ENCODE measurements at regions not wholly inside any gene's neighbourhood (a gene's known extent, or its start where the extent isn't known, plus 50 kb on each side); places are given as distances from the start of the nearest gene placed in this dataset.

DNA sequence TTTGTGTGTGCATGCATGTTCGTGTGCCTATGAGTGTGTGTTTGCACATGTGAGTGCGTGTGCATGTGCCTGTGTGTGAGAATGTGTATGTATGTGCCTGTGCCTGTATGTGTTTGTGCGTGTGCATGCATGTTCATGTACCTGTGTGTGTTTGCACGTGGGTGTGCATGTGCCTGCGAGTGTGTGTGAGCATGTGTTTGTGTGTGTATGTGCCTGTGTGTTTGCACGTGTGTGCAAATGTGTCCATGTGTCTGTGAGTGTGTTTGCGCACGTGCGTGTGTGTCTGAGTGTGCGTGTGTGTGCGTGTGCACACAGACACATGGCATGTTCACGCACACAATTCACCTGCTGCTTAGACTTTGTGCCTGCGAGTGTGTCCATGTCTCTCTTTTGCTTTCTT, 853.5 kb upstream of the SALL3 start:
- in situ Hi-C loops (cut with HindIII; ENCODE audit: low pct_unique_long_range_greater_than_20kb, low sequenced_read_pairs), result no loop called here
- TF ChIP-seq JUND (IDR thresholded peaks at IDR 0.05; ENCODE audit: low read depth), result no peak
- DNase-seq (ENCODE audit: low read depth in 1 of 2, low spot score in 1 of 2), result no peak

DNA sequence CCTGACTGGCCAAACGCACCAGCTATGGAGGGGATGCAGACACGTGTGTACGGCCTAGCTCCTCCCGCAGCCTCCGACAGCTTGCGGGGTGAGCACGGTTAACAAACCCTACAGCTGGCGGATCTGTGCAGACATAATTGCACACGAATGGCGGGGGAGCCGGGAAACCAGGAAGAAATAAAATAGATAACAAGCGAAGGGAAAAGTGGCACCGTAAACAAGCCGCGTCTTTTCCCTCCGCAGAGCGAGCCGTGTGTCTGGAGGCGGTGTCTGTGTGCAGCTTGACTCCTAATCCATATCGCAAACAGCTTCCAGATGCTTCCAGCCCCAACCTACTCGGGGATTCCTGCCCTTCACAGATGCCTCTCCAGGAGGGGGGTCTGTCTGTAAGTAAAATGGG, 853.1 kb upstream of the SALL3 start:
- in situ Hi-C loops (cut with HindIII; ENCODE audit: low pct_unique_long_range_greater_than_20kb, low sequenced_read_pairs), result no loop called here
- no peak for TF ChIP-seq JUND (IDR thresholded peaks at IDR 0.05; ENCODE audit: low read depth)
- no peak for DNase-seq (ENCODE audit: low read depth in 1 of 2, low spot score in 1 of 2)

DNA sequence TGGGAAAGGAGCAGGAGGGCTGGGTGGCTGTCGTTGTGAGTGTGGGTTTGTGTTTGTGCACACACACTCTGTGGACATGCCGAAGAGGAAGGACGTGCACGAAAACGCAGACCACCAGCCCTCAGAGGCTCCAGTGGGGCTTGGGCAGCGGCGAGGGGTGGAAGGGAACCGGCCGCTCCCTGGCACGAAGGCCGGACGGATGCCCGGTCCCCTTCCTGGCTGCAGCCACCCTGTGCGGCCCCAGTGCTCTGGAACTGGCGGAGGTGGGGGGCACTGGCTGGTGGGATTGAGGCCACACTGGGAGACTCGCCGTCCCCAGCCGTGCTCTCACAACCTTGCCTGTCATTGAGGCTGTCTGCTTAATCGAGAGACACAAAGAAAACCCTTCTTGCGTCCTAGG, 852.6 kb upstream of the SALL3 start:
- no peak for DNase-seq (ENCODE audit: low read depth in 1 of 2, low spot score in 1 of 2)
- no peak for TF ChIP-seq JUND (IDR thresholded peaks at IDR 0.05; ENCODE audit: low read depth)
- in situ Hi-C loops (cut with HindIII; ENCODE audit: low pct_unique_long_range_greater_than_20kb, low sequenced_read_pairs), result no loop called here

DNA sequence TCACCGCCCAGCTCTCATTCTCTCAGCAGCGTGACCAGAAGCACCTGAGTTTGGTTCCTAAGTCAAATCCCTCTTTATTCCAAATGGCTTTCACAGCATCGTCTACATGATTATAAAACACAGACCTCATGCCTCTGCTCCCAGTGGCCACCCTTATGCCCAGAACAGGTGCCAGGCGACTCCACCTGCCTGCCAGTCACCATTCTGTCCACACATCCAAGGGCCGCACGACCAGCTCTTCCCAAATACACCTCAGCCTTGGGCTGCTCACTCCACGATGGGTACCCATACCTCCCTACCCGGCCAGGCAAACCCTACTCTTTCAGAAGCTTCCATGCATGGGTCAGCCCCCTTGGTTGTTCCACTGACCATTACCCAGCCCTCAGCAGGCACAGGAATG, 851.6 kb upstream of the SALL3 start:
- no peak for TF ChIP-seq JUND (IDR thresholded peaks at IDR 0.05; ENCODE audit: low read depth)
- in situ Hi-C loops (cut with HindIII; ENCODE audit: low pct_unique_long_range_greater_than_20kb, low sequenced_read_pairs), result no loop called here
- DNase-seq (ENCODE audit: low read depth in 1 of 2, low spot score in 1 of 2), result no peak

DNA sequence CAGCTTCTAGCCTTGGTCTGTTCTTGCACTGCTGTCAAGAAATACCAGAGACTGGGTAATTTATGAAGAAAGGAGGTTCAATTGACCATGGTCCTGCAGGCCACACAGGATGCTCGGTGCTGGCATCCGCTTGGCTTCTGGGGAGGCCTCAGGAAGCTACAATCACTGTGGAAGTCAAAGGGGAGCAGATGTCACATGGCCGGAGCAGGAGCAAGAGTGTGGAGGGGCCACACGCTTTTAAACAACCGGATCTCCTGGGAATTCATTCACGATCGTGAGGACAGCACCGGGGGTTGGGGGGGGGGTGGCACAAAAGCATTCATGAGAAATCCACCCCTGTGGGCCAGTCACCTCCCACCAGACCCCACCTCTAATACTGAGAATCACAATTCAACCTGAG, 850.4 kb upstream of the SALL3 start:
- no peak for TF ChIP-seq JUND (IDR thresholded peaks at IDR 0.05; ENCODE audit: low read depth)
- in situ Hi-C loops (cut with HindIII; ENCODE audit: low pct_unique_long_range_greater_than_20kb, low sequenced_read_pairs), result no loop called here
- no peak for DNase-seq (ENCODE audit: low read depth in 1 of 2, low spot score in 1 of 2)

DNA sequence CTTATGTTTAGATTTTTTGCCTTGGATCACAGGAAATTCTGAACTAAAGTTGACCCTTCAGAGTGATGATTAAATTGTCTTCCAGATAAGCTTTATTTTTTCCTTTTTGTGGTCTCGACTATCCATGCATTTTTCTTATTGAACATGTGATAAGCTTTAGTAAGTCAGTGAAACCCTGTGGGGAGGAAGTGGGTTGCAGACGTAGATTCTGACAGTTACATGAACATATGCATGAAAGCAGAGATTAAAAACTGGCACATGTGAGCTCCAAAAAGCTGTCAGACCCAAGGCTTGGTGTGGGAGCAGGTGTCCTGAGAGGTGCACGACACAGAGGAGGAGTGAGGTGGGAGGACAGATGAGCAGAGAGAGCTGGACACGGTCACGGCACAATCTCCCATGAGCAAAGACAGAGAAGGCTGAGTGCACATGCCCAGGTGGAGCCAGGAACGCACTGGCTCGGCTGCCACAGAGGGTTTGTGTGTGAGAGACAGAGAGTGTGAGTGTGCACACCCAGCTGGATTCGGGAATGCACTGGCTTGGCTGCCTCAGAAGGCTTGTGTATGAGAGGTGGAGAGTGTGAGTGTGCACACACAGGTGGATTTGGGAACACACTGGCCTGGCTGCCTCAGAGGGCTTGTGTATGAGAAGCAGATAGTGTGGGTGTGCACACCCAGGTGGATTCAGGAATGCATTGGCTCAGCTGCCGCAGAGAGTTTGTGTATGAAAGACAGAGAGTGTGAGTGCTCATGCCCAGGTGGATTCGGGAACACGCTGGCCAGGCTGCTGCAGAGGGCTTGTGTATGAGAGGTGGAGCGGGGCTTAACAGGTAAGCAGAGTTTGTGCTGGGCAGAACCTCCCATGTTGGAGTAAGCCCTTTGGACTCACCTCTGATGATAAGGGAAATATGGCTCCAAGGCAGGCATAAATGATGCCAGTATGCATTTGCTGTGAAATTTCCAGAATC, 849.1 kb upstream of the SALL3 start:
- no peak for TF ChIP-seq JUND (IDR thresholded peaks at IDR 0.05; ENCODE audit: low read depth)
- in situ Hi-C loops (cut with HindIII; ENCODE audit: low pct_unique_long_range_greater_than_20kb, low sequenced_read_pairs), result no loop called here
- DNase-seq (ENCODE audit: low read depth in 1 of 2, low spot score in 1 of 2), result no peak

DNA sequence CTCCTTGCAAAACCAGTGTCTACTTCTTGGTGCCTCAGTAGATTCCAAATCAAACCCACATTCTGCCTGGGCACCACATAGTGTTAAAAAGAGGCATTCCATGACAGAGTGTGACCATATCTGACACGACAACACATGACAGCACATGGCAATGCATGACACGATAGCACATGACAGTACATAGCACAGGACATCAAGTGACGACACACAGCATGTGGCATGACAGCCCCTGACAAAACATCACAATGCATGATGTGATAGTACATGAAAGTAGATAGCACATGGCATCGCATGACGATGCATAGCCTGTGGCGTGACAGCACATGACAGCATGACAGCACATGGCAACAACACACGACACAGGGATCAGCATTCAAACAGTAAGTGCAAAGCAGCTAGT, 845.9 kb upstream of the SALL3 start:
- in situ Hi-C loops (cut with HindIII; ENCODE audit: low pct_unique_long_range_greater_than_20kb, low sequenced_read_pairs), result no loop called here
- DNase-seq (ENCODE audit: low read depth in 1 of 2, low spot score in 1 of 2), result no peak
- TF ChIP-seq JUND (IDR thresholded peaks at IDR 0.05; ENCODE audit: low read depth), result no peak

DNA sequence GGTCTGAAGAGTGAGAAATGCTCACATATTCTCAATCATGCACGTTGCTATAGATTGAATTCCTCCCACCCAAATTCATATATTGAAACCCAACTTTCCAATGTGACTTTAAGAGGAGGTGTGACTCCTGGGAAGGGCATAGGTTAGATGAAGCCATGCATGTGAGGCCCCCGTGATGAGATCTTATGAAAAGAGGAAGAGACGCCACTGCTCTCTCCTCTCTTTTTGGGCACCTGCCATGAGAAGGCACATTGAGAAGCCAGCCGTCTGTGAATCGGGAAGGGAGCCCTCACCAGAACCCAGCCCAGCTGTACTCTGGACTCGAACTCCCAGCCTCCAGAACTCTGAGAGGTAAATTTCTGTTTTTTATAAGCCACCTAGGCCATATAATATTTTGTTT, 842.6 kb upstream of the SALL3 start:
- DNase-seq (ENCODE audit: low read depth in 1 of 2, low spot score in 1 of 2), result no peak
- TF ChIP-seq JUND (IDR thresholded peaks at IDR 0.05; ENCODE audit: low read depth), result no peak
- in situ Hi-C loops (cut with HindIII; ENCODE audit: low pct_unique_long_range_greater_than_20kb, low sequenced_read_pairs), result no loop called here

DNA sequence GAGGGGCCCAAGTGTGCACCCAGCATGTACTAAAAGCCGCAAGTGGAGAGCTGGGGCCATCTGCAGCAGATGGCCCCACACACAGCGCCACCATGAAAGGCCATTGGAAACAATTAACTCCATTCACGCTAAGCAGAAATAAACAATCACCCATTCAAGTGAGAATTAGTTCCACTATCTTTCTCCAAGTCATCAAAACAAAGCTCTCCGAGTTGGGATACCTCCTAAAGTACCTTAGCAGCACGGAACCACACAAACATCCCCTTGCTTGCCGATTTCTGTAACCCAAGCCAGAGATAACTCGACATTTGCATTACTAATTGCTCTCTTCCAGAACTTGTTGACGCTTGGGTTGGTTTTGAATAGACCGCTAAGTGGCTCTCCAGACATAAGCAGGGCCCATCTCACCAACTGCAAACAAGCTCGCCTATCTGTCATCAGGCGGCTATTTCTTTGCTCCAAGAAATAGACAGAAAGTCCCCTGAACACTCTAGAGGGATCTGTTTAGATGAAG, 840.6 kb upstream of the SALL3 start:
- in situ Hi-C loops (cut with HindIII; ENCODE audit: low pct_unique_long_range_greater_than_20kb, low sequenced_read_pairs), result no loop called here
- no peak for DNase-seq (ENCODE audit: low read depth in 1 of 2, low spot score in 1 of 2)
- no peak for TF ChIP-seq JUND (IDR thresholded peaks at IDR 0.05; ENCODE audit: low read depth)

DNA sequence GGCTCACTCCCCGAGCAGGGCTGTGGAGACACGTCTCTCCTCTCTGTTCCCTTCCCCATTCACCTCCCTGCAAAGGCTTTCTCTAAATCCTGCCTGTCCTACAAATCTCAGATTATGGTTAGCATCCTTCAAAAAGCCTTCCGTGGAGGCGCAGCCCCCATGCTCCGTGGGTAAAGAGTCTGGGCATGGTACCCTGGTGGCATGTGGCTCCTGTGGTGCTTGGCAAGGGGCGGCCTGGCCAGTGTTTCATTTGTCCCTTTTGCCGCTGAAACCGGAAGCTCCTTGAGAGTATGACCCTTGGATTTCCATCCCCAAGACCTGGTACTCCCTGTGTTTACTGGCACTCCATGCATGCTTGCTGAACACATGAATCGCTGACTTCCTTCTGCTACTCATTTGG, 839.3 kb upstream of the SALL3 start:
- TF ChIP-seq JUND (IDR thresholded peaks at IDR 0.05; ENCODE audit: low read depth), result no peak
- in situ Hi-C loops (cut with HindIII; ENCODE audit: low pct_unique_long_range_greater_than_20kb, low sequenced_read_pairs), result no loop called here
- no peak for DNase-seq (ENCODE audit: low read depth in 1 of 2, low spot score in 1 of 2)

DNA sequence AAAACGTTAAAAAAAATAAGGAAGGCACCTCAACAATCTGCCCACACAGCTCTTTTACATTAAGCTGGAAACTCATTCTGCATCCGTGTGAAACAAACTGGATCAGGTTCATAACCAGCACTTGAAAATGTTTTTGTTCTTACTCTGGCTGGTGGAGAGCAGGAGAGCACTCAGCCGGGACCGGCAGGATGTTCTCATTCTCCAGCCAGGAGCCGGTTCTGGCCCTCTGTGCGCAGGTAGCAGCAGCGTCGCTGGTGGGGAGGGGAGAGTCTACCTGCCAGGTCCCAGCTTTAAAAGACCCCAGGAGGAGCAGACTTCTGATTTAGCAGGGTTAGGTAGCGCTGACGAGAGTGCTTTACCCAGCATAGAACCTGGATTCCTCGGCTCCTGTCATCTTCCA, 834.9 kb upstream of the SALL3 start:
- no peak for TF ChIP-seq JUND (IDR thresholded peaks at IDR 0.05; ENCODE audit: low read depth)
- no peak for DNase-seq (ENCODE audit: low read depth in 1 of 2, low spot score in 1 of 2)
- in situ Hi-C loops (cut with HindIII; ENCODE audit: low pct_unique_long_range_greater_than_20kb, low sequenced_read_pairs), result no loop called here

DNA sequence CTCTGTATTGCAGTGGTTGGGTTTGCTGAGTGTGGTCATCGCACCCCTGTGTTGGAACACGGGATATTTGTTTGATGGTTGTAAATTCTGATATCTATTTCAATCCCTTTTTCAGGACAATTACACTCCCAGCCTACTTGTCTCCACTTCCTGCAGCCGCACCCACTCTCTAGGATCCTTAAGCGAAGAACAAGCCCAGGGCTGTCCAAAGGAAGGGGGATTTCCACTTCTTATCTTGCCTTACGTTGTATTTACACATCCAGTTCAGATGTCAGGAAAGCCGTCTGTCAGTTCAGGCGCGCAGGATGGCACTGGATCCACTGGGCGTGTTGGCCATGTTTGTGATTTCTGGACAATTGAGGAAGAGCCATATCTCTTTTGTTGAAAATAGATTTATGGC, 834.5 kb upstream of the SALL3 start:
- DNase-seq (ENCODE audit: low read depth in 1 of 2, low spot score in 1 of 2), result no peak
- TF ChIP-seq JUND (IDR thresholded peaks at IDR 0.05; ENCODE audit: low read depth), result no peak
- in situ Hi-C loops (cut with HindIII; ENCODE audit: low pct_unique_long_range_greater_than_20kb, low sequenced_read_pairs), result no loop called here

DNA sequence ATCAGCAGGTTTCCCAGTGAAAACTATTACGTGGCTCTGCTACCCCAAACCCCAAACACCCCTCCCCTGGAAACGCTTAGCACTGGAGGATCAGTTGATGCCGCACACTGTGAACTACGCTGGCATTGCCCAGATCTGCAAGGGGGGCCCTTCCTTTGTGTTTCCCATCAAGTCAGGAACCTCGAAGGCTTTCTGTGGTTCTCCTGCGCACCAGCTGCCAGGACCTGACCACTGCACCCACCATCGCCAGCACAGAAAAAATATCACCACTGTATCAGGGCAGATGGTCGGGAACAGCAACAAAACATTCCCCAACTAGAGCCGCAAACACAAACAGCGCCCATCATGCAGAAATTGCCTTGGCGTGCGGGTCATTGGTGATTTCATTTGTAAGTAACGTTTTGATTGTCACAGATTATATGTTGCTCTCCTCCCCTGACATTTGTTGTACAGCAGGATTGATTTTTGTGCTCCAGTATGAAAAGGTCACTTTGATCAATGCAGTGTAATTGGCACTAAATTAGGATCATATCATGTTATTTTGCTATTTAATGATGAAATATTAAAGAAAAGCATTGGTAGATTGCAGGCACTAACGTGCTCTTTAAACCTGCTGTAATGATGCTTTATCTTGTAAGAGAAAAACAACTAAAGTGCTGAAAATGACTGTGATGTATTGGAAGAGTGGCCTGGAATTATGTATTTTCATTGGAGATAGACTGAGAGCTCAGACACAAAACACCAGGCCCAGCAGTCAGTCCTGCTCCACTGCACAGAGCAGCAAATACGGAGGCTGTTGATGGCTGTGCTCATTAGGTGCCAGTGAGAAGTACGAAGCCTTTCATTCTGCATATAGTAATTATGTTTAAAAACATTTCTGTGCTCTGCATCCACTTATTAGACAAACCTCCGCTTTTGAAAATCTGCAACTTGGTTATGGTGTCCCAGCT, 833.2 kb upstream of the SALL3 start:
- in situ Hi-C loops (cut with HindIII; ENCODE audit: low pct_unique_long_range_greater_than_20kb, low sequenced_read_pairs), result no loop called here
- DNase-seq (ENCODE audit: low read depth in 1 of 2, low spot score in 1 of 2), result no peak
- TF ChIP-seq JUND (IDR thresholded peaks at IDR 0.05; ENCODE audit: low read depth), result no peak

Data from T47D (cell line).